ENCODE measurements at regions not wholly inside any gene's neighbourhood (a gene's known extent, or its start where the extent isn't known, plus 50 kb on each side); places are given as distances from the start of the nearest gene placed in this dataset.

- no peak for TF ChIP-seq ATF3 (CRISPR knock-in tag; conservative IDR thresholded peaks at IDR 0.05)
- TF ChIP-seq GRHL2 (CRISPR knock-in tag; IDR thresholded peaks at IDR 0.05; ENCODE audit: insufficient replicate concordance, severe bottlenecking) = no peak
- TF ChIP-seq, protein P1, sequence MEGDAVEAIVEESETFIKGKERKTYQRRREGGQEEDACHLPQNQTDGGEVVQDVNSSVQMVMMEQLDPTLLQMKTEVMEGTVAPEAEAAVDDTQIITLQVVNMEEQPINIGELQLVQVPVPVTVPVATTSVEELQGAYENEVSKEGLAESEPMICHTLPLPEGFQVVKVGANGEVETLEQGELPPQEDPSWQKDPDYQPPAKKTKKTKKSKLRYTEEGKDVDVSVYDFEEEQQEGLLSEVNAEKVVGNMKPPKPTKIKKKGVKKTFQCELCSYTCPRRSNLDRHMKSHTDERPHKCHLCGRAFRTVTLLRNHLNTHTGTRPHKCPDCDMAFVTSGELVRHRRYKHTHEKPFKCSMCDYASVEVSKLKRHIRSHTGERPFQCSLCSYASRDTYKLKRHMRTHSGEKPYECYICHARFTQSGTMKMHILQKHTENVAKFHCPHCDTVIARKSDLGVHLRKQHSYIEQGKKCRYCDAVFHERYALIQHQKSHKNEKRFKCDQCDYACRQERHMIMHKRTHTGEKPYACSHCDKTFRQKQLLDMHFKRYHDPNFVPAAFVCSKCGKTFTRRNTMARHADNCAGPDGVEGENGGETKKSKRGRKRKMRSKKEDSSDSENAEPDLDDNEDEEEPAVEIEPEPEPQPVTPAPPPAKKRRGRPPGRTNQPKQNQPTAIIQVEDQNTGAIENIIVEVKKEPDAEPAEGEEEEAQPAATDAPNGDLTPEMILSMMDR (IDR thresholded peaks at IDR 0.05) = no peak
- no peak for TF ChIP-seq NR2C2 (CRISPR knock-in tag; IDR thresholded peaks at IDR 0.05)
- TF ChIP-seq NR3C1 (CRISPR knock-in tag; conservative IDR thresholded peaks at IDR 0.05; ENCODE audit: low read depth) = no peak
- TF ChIP-seq EMX1 (CRISPR knock-in tag; IDR thresholded peaks at IDR 0.05) = no peak
- TF ChIP-seq NR1H2 (CRISPR knock-in tag; IDR thresholded peaks at IDR 0.05) = no peak
- TF ChIP-seq, protein P2, sequence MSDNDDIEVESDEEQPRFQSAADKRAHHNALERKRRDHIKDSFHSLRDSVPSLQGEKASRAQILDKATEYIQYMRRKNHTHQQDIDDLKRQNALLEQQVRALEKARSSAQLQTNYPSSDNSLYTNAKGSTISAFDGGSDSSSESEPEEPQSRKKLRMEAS (CRISPR knock-in tag; IDR thresholded peaks at IDR 0.05) = no peak
- TF ChIP-seq ZNF232 (CRISPR knock-in tag; IDR thresholded peaks at IDR 0.05) = no peak
- no peak for TF ChIP-seq ETV6 (CRISPR knock-in tag; IDR thresholded peaks at IDR 0.05)
- no peak for TF ChIP-seq CREM (CRISPR knock-in tag; IDR thresholded peaks at IDR 0.05)
- TF ChIP-seq SMAD4 (CRISPR knock-in tag; IDR thresholded peaks at IDR 0.05) = no peak
- no peak for TF ChIP-seq USF1 (CRISPR knock-in tag; IDR thresholded peaks at IDR 0.05)
Observed at GRCh38 chr5:162685302-162685701, 617.7 kb downstream of the GABRG2 start.

Measured in WTC11 (cell line).